IMR-90 (cell line): ENCODE measurements at regions not wholly inside any gene's neighbourhood (a gene's known extent, or its start where the extent isn't known, plus 50 kb on each side); places are given as distances from the start of the nearest gene placed in this dataset.

ENCODE experiments used
- BHLHE40 ChIP-seq: fragments of 150-350 bp; IDR thresholded peaks from 2 replicates; pipeline ENCODE4 v1.6.1; 2016; ENCODE audit warnings: mild to moderate bottlenecking, low read depth, low read length
- CEBPB ChIP-seq: IDR thresholded peaks from 2 replicates; pipeline ENCODE4 v1.6.1; 2012; ENCODE audit warnings: low read depth, low read length, improper control_type of control experiment
- FOS ChIP-seq: fragments of 150-350 bp; IDR thresholded peaks from 2 replicates; pipeline ENCODE4 v1.6.1; 2016; ENCODE audit warnings: low read depth, low read length
- MAZ ChIP-seq: IDR thresholded peaks from 2 replicates; pipeline ENCODE4 v1.6.1; 2012; ENCODE audit warnings: low read depth, mild to moderate bottlenecking, low read length, improper control_type of control experiment, moderate library complexity, borderline replicate concordance
- MXI1 ChIP-seq: IDR thresholded peaks from 2 replicates; pipeline ENCODE4 v1.6.1; 2012; ENCODE audit warnings: low read depth, mild to moderate bottlenecking, low read length, moderate library complexity, borderline replicate concordance
- NFE2L2 ChIP-seq: fragments of 150-350 bp; IDR thresholded peaks from 2 replicates; pipeline ENCODE4 v1.6.1; 2016; ENCODE audit warnings: low read depth, mild to moderate bottlenecking, low read length
- POLR2A ChIP-seq: IDR thresholded peaks from 2 replicates; pipeline ENCODE4 v1.6.1; 2012; ENCODE audit warnings: mild to moderate bottlenecking, low read depth, low read length
- RAD21 ChIP-seq: IDR thresholded peaks from 2 replicates; pipeline ENCODE4 v1.6.1; 2012; ENCODE audit warnings: low read length, improper control_type of control experiment
- RCOR1 ChIP-seq: IDR thresholded peaks from 2 replicates; pipeline ENCODE4 v1.6.1; 2012; ENCODE audit warnings: mild to moderate bottlenecking, low read length, improper control_type of control experiment; ENCODE audit not compliant: insufficient replicate concordance
- RFX5 ChIP-seq: IDR thresholded peaks from 2 replicates; pipeline ENCODE4 v1.8.0; 2012; ENCODE audit warnings: low read depth, mild to moderate bottlenecking, low read length, moderate library complexity
- SMC3 ChIP-seq: fragments of 150-350 bp; IDR thresholded peaks from 2 replicates; pipeline ENCODE4 v1.6.1; 2016; ENCODE audit warnings: low read depth, mild to moderate bottlenecking, antibody characterized with exemption, low read length, moderate library complexity
- TF ChIP-seq, protein P1 (sequence below): conservative IDR thresholded peaks from 2 replicates; pipeline ENCODE4 v1.5.1; 2012; ENCODE audit warnings: mild to moderate bottlenecking, low read depth, low read length, improper control_type of control experiment
- TF ChIP-seq, protein P2 (sequence below): fragments of 150-350 bp; IDR thresholded peaks from 2 replicates; pipeline ENCODE4 v1.6.1; 2016; ENCODE audit warnings: low read depth, mild to moderate bottlenecking, low read length, moderate library complexity, borderline replicate concordance
- TF ChIP-seq, protein P3 (sequence below): fragments of 150-350 bp; IDR thresholded peaks from 2 replicates; pipeline ENCODE4 v1.6.1; 2017; ENCODE audit warnings: mild to moderate bottlenecking, antibody characterized with exemption, low read length, low read depth

DNA sequence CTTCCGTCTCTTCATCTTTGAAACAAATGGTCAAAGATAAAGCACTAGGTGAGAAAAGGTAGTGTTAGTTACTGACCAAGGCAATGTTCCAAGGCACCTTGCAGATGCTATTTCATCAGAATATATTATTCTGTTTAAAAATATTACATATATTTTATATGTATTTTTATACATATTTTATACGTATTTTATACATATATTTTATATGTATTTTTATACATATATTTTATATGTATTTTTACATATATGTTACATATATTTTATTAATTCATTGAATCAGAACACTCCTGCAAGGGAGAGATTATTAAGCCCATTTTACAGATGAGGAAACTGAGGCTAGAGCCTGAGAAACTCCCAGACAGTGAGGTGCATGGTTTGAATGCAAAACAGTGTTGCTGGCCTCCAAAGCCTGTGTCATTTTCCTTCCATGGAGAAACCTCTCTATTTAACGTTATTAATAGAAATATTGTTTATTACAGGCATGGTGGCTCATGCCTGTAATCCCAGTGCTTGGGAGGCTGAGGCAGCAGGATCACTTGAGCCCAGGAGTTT, 120.6 kb upstream of the CD82 start:
- TF ChIP-seq, protein P1, sequence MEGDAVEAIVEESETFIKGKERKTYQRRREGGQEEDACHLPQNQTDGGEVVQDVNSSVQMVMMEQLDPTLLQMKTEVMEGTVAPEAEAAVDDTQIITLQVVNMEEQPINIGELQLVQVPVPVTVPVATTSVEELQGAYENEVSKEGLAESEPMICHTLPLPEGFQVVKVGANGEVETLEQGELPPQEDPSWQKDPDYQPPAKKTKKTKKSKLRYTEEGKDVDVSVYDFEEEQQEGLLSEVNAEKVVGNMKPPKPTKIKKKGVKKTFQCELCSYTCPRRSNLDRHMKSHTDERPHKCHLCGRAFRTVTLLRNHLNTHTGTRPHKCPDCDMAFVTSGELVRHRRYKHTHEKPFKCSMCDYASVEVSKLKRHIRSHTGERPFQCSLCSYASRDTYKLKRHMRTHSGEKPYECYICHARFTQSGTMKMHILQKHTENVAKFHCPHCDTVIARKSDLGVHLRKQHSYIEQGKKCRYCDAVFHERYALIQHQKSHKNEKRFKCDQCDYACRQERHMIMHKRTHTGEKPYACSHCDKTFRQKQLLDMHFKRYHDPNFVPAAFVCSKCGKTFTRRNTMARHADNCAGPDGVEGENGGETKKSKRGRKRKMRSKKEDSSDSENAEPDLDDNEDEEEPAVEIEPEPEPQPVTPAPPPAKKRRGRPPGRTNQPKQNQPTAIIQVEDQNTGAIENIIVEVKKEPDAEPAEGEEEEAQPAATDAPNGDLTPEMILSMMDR: no peak
- TF ChIP-seq RFX5: no peak
- no peak for TF ChIP-seq POLR2A
- TF ChIP-seq NFE2L2: no peak
- TF ChIP-seq BHLHE40: no peak
- TF ChIP-seq, protein P2, sequence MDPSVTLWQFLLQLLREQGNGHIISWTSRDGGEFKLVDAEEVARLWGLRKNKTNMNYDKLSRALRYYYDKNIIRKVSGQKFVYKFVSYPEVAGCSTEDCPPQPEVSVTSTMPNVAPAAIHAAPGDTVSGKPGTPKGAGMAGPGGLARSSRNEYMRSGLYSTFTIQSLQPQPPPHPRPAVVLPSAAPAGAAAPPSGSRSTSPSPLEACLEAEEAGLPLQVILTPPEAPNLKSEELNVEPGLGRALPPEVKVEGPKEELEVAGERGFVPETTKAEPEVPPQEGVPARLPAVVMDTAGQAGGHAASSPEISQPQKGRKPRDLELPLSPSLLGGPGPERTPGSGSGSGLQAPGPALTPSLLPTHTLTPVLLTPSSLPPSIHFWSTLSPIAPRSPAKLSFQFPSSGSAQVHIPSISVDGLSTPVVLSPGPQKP: no peak
- TF ChIP-seq SMC3: no peak
- no peak for TF ChIP-seq RCOR1
- no peak for TF ChIP-seq CEBPB
- no peak for TF ChIP-seq FOS
- no peak for TF ChIP-seq MXI1
- no peak for TF ChIP-seq RAD21
- TF ChIP-seq MAZ: no peak
- TF ChIP-seq, protein P3, sequence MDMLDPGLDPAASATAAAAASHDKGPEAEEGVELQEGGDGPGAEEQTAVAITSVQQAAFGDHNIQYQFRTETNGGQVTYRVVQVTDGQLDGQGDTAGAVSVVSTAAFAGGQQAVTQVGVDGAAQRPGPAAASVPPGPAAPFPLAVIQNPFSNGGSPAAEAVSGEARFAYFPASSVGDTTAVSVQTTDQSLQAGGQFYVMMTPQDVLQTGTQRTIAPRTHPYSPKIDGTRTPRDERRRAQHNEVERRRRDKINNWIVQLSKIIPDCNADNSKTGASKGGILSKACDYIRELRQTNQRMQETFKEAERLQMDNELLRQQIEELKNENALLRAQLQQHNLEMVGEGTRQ: no peak
